VCaP (cell line): ENCODE measurements at regions not wholly inside any gene's neighbourhood (a gene's known extent, or its start where the extent isn't known, plus 50 kb on each side); places are given as distances from the start of the nearest gene placed in this dataset.

Experiments used
- H3K27ac ChIP-seq: fragments of 450-650 bp; 2 replicates; pipeline ENCODE4 v1.5.1; 2017
- TF ChIP-seq, protein P1 (sequence below): fragments of 450-650 bp; conservative IDR thresholded peaks from 2 replicates; pipeline ENCODE4 v1.5.1; 2017; ENCODE audit warnings: mild to moderate bottlenecking, moderate library complexity

DNA sequence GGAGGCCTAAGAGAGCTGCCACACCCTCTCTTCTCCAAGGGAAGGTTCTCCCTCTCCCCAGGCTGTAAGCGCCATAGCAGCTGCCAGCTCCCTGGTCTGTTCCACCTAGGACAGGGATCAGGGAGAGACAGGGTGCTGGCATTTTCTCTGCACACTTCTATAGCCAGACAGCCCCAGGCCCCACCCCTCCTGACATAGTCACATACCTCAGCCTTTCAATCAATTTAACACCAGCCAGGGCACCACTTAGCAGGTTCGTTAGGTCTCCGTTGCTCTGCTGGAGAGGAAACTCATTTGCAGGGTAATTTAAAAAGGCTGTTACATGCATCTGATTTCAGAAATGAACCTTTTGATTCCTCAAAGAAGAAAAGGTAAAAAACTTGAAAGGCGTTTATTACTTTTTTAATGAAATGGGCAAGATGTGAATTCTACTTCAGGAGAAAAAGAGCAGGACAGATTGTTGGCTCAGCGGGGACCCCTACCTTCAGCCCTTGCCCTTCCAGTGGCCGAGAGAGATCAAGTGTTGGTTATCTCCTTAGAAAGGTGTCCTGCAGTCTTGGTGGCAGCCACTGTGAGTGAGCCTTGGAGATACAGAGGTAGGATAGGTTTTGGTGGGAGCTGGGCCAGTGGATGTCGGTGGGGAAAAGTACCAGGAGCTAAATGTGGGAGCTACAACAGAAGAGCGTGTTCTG, 180.5 kb upstream of the GALNT17 start:
- no peak overlapping the region for H3K27ac ChIP-seq
- TF ChIP-seq, protein P1, sequence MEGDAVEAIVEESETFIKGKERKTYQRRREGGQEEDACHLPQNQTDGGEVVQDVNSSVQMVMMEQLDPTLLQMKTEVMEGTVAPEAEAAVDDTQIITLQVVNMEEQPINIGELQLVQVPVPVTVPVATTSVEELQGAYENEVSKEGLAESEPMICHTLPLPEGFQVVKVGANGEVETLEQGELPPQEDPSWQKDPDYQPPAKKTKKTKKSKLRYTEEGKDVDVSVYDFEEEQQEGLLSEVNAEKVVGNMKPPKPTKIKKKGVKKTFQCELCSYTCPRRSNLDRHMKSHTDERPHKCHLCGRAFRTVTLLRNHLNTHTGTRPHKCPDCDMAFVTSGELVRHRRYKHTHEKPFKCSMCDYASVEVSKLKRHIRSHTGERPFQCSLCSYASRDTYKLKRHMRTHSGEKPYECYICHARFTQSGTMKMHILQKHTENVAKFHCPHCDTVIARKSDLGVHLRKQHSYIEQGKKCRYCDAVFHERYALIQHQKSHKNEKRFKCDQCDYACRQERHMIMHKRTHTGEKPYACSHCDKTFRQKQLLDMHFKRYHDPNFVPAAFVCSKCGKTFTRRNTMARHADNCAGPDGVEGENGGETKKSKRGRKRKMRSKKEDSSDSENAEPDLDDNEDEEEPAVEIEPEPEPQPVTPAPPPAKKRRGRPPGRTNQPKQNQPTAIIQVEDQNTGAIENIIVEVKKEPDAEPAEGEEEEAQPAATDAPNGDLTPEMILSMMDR: no peak

- H3K27ac ChIP-seq: no peak overlapping the region
- TF ChIP-seq, protein P1: no peak
Observed at GRCh38 chr7:70952311-70952710, 179.6 kb upstream of the GALNT17 start.

DNA sequence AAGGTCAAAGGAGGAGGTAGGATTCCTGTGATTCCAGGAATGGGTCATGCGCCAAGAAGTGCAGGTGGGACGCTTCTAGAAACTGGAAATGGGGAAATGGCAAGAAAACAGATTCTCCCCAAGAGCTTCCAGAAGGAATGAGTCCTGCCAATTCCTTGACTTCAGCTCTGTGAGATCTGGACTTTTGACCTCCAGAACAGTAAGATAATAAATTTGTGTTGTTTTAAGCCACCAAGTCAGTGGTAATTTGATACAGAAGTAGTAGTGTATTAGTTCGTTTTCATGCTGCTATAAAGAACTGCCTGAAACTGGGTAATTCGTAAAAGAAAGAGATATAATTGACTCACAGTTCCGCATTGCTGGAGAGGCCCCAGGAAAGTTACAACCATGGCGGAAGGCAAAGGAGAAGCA, 178.6 kb upstream of the GALNT17 start:
- TF ChIP-seq, protein P1: no peak
- H3K27ac ChIP-seq: no peak overlapping the region

DNA sequence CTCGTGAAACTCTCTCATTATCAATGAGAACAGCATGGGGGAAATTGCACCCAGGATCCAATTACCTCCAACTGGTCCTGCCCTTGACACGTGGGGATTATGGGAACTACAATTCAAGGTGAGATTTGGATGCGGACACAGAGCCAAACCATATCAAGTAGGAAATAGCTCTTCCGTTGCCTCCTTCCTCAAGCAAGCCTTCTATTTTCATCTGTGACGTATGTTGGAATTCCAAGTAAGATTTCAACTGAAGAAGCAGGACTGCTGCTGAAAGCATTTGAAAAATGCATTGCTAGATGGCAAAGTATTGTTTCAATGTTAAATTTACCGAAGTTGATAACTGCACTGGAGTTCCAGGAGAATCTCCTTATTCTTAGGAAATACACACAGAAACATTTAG, 178.1 kb upstream of the GALNT17 start:
- TF ChIP-seq, protein P1: no peak
- H3K27ac ChIP-seq: no peak overlapping the region

DNA sequence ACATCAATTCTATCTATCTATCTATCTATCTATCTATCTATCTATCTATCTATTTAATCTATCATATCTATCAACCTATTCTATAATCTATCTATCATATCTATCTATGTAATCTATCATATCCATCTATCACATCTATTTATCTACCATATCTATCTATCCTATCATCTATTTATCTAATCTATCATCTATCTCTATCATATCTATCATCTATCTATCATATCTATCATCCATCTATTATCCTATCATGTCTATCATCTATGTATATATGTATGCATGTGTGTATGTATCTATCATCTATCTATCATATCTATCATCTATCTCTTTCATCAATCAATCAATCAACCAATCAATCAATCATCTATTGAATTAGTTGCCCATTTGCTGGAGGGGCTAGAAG, 159.3 kb upstream of the GALNT17 start:
- TF ChIP-seq, protein P1: no peak
- H3K27ac ChIP-seq: no peak overlapping the region

- TF ChIP-seq, protein P1: peak; percentile 50
- no peak overlapping the region for H3K27ac ChIP-seq
Observed at GRCh38 chr7:70975754-70976153, 156.2 kb upstream of the GALNT17 start.

DNA sequence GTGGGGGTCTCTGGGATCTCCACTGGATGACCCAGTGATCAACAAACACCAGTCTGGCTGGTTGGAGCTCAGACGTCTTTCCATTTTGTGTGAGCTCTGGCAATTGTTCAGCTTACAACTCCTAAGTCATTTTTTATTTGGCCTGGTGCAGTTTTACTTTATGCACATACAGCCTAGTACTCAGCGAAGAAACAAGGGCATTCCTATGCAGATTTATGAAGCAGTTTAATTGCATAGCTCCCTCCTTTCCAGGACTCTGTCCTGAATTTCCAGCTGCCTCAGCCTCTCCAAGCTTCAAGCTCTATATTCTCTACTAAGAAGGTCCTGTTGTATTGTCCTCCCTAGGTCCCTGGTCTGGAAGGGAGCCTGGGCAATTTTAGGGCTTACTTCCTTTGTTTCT, 145.6 kb upstream of the GALNT17 start:
- TF ChIP-seq, protein P1: no peak
- H3K27ac ChIP-seq: no peak overlapping the region
